ENCODE measurements at regions not wholly inside any gene's neighbourhood (a gene's known extent, or its start where the extent isn't known, plus 50 kb on each side); places are given as distances from the start of the nearest gene placed in this dataset.

DNA sequence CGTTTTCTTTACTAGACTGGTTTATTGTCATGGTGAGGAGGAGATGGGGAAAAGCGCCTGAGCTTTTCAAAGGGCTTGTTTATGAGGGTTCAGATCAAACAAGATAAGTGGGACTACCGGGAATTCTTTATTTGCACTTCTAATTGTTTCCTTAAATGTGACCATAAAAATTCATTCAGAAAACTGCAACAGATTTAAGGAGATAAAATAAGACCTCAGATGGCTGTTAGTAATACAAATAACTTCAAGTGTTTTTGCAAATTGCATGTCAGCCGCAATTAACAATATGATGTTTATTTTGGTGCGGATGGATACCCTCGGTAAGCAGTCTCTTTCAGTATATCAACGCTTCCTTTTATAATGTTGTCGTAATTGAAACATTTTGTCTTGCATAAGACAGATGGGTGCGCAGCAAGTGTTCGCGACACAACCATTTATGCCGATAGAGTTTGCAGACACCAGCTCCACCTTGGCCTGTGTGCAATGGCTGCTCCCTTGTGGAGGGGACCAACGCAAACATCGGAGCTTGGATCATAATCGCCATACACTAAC is 151.0 kb downstream of the C4orf33 start:
- TF ChIP-seq POLR2A (IDR thresholded peaks at IDR 0.05; ENCODE audit: low read depth, low read length) (no peak), TAF1 (IDR thresholded peaks at IDR 0.05; ENCODE audit: low read depth, low read length) (no peak), POLR2AphosphoS5 (IDR thresholded peaks at IDR 0.05; ENCODE audit: low read depth, low read length) (no peak), SPI1 (IDR thresholded peaks at IDR 0.05; ENCODE audit: low read depth, low read length) (no peak), POU2F2 (IDR thresholded peaks at IDR 0.05; ENCODE audit: low read depth, low read length) (no peak), PAX5 (IDR thresholded peaks at IDR 0.05; ENCODE audit: insufficient read depth, low read length, severe bottlenecking) (no peak)

Measured in GM12891 (cell line).